OCI-LY7 (cell line): ENCODE measurements at regions not wholly inside any gene's neighbourhood (a gene's known extent, or its start where the extent isn't known, plus 50 kb on each side); places are given as distances from the start of the nearest gene placed in this dataset.
"Not testable (repeated sequence)": the region's sequence is repeated elsewhere in the genome, so short reads cannot be mapped to it uniquely, and the experiment has no call there.

ENCODE experiments used
- BruUV-seq: library from RNA; stranded (reverse); fragments of 400-500 nt; replicated peaks from 2 replicates; lab custom pipeline; 2021; lab: Mats Ljungman, UMichigan
- CTCF ChIA-PET: fragments of 300-600 bp; sonication (Branson Sonifier 250); formaldehyde crosslinking; loops from one replicate; lab custom pipeline; 2022; ENCODE audit warnings: antibody characterized with exemption; ENCODE audit not compliant: unreplicated experiment; lab: Charles Lee
- POLR2A ChIA-PET: fragments of 300-600 bp; sonication (Branson Sonifier 250); formaldehyde crosslinking; loops from one replicate; lab custom pipeline; 2022; ENCODE audit warnings: antibody characterized with exemption; lab: Charles Lee
- DNase-seq: peaks from one replicate; pipeline ENCODE4 v3.0.0-alpha.2; 2015; ENCODE audit warnings: low spot score
- H2AFZ ChIP-seq: fragments of 200-600 bp; sonication (generic), shearing (Covaris generic); 2 replicates; pipeline ENCODE4 v1.6.1; 2014; ENCODE audit warnings: mild to moderate bottlenecking, antibody characterized with exemption, low read length, moderate library complexity
- H3K27ac ChIP-seq: fragments of 200-600 bp; sonication (generic); 2 replicates; pipeline ENCODE4 v1.5.1; 2014; ENCODE audit warnings: mixed run types, low read depth, mild to moderate bottlenecking, moderate library complexity, low read length, inconsistent platforms; ENCODE audit not compliant: poor library complexity, severe bottlenecking
- H3K36me3 ChIP-seq: fragments of 200-600 bp; sonication (generic); 2 replicates; pipeline ENCODE4 v1.6.1; 2014; ENCODE audit warnings: mild to moderate bottlenecking, antibody characterized with exemption, low read length, moderate library complexity, mixed read lengths; ENCODE audit not compliant: insufficient read depth
- H3K4me1 ChIP-seq: fragments of 200-600 bp; sonication (generic); 2 replicates; pipeline ENCODE4 v1.5.1; 2014; ENCODE audit warnings: mild to moderate bottlenecking, low read length; ENCODE audit not compliant: insufficient read depth, poor library complexity, severe bottlenecking
- H3K4me2 ChIP-seq: fragments of 200-600 bp; sonication (generic); 2 replicates; pipeline ENCODE4 v1.6.1; 2014; ENCODE audit warnings: mild to moderate bottlenecking, low read length
- H3K4me3 ChIP-seq: fragments of 200-600 bp; sonication (generic); 2 replicates; pipeline ENCODE4 v1.5.1; 2014; ENCODE audit warnings: mild to moderate bottlenecking, low read depth, low read length; ENCODE audit not compliant: poor library complexity, severe bottlenecking
- H3K79me2 ChIP-seq: fragments of 200-600 bp; sonication (generic); 2 replicates; pipeline ENCODE4 v1.6.1; 2016; ENCODE audit warnings: low read depth, mild to moderate bottlenecking, low read length, moderate library complexity, mixed read lengths; ENCODE audit not compliant: insufficient read depth
- H3K9me2 ChIP-seq: fragments of 200-600 bp; sonication (generic); 2 replicates; pipeline ENCODE4 v1.6.1; 2016; ENCODE audit warnings: mild to moderate bottlenecking, low read length, mixed read lengths; ENCODE audit not compliant: insufficient read depth
- H3K9me3 ChIP-seq: fragments of 200-600 bp; sonication (generic); 2 replicates; pipeline ENCODE4 v1.6.1; 2014; ENCODE audit warnings: mild to moderate bottlenecking, mixed run types, low read length, mixed read lengths
- H4K20me1 ChIP-seq: fragments of 200-600 bp; sonication (generic); 2 replicates; pipeline ENCODE4 v1.6.1; 2014; ENCODE audit warnings: mild to moderate bottlenecking, antibody characterized with exemption, low read length, moderate library complexity, mixed read lengths; ENCODE audit not compliant: insufficient read depth
- EZH2phosphoT487 ChIP-seq: fragments of 200-600 bp; sonication (generic); IDR thresholded peaks from 2 replicates; pipeline ENCODE4 v1.6.1; 2018; ENCODE audit warnings: low read depth, borderline replicate concordance, mild to moderate bottlenecking, mixed run types, antibody characterized with exemption, low read length, moderate library complexity, mixed read lengths
- intact Hi-C: fragments of 100-400 bp; cut with micrococcal nuclease; formaldehyde crosslinking; loops from one replicate; pipeline ENCODE4 v1.10.0; 2022; ENCODE audit not compliant: unreplicated experiment
- TF ChIP-seq, protein P1 (sequence below): fragments of 200-600 bp; sonication (generic); conservative IDR thresholded peaks from 2 replicates; pipeline ENCODE4 v1.5.1; 2014; ENCODE audit warnings: mild to moderate bottlenecking, antibody characterized with exemption, low read length, moderate library complexity, mixed read lengths

DNA sequence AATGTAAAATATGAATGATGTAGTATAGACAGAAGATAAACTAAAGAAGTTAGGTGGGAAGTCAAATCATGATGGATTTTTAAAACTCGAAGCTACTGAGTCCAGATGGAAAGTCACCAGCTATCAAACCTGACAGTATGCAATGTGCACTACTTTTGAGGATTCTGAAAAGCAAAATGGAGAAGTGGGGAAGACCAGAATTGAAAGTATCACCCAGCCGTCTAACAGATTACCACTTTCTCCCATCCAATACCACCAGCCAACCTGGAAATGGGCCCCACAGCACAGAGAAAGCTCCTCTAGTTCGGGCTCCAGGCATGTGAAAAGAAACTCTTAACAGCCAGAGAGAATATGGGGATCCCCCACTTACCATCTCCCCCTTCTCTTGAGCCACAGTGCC lies 67.9 kb upstream of the SRRM3 start:
- Histone ChIP-seq H3K27ac (no peak overlapping the region), H2AFZ (no peak overlapping the region), H3K4me2 (no peak overlapping the region), H3K79me2 (no peaks in the 10 kb centered on the region), H3K4me1 (no peaks in the 10 kb centered on the region), H3K9me2 (no peaks in the 10 kb centered on the region), H3K36me3 (no peaks in the 10 kb centered on the region), H4K20me1 (no peaks in the 10 kb centered on the region), H3K4me3 (no peak overlapping the region), H3K9me3 (no peaks in the 10 kb centered on the region)
- DNase-seq, result no peak
- CTCF ChIA-PET, result no interaction called here
- POLR2A ChIA-PET, result interaction anchor here (1.3 kb wide), 1 partner anchor 11 kb away, joined by 3 read pairs; no protein-coding TSS in a partner anchor
- no TSS peak for BruUV-seq
- TF ChIP-seq, protein P1, sequence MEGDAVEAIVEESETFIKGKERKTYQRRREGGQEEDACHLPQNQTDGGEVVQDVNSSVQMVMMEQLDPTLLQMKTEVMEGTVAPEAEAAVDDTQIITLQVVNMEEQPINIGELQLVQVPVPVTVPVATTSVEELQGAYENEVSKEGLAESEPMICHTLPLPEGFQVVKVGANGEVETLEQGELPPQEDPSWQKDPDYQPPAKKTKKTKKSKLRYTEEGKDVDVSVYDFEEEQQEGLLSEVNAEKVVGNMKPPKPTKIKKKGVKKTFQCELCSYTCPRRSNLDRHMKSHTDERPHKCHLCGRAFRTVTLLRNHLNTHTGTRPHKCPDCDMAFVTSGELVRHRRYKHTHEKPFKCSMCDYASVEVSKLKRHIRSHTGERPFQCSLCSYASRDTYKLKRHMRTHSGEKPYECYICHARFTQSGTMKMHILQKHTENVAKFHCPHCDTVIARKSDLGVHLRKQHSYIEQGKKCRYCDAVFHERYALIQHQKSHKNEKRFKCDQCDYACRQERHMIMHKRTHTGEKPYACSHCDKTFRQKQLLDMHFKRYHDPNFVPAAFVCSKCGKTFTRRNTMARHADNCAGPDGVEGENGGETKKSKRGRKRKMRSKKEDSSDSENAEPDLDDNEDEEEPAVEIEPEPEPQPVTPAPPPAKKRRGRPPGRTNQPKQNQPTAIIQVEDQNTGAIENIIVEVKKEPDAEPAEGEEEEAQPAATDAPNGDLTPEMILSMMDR, result no peak
- no peak for TF ChIP-seq EZH2phosphoT487
- intact Hi-C loops, result no loop called here

GRCh38 chr7:76135263-76135662 lies 66.4 kb upstream of the SRRM3 start:
- BruUV-seq, H3K27ac ChIP-seq, H2AFZ ChIP-seq, CTCF ChIA-PET, H3K79me2 ChIP-seq, H3K9me2 ChIP-seq, intact Hi-C loops, H4K20me1 ChIP-seq, H3K9me3 ChIP-seq, DNase-seq, H3K4me1 ChIP-seq, H3K4me3 ChIP-seq, H3K4me2 ChIP-seq, H3K36me3 ChIP-seq: not testable (repeated sequence)
- POLR2A ChIA-PET, result interaction anchor here (0.6 to 0.7 kb wide), 2 partner anchors 51 to 66 kb away, joined by 3 to 10 read pairs; no protein-coding TSS in a partner anchor

DNA sequence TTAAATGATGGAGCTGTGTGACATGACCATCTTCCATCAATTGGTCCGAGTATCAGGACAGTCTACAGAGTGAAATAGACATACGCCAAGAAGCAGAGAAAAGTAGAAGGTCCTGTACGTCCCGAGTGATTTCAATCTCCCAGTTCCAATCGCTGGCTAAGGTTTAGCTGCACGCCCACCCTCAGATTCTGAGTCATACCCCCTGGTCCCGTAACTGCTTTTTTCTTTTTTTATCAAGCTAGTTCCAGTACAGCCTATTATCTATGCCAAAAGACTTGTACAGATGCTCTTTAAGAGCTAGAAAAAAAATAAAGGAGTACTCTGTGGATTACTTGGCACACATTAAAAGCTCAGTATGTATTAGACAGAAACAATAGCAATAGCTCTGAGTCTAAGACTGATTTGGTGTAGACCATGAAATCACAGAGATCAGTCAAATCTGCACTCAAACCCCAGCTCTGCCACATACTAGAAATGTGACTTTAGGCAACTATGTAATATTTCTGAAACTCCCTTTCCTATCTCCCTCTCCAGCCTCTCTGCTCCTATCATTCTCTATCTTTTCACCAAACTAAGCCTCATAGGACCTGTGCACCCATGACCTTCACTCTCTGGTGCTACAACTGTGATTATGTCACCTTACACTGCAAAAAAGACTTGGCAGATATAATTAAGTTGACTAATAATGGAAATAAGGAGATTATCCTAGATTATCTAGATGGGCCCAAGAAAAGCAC lies 63.0 kb upstream of the SRRM3 start:
- H2AFZ ChIP-seq, BruUV-seq, POLR2A ChIA-PET, H3K4me2 ChIP-seq, H3K79me2 ChIP-seq, DNase-seq, H3K4me1 ChIP-seq, H3K36me3 ChIP-seq, H3K9me3 ChIP-seq, CTCF ChIA-PET, H3K4me3 ChIP-seq, intact Hi-C loops, H4K20me1 ChIP-seq, H3K9me2 ChIP-seq, H3K27ac ChIP-seq: not testable (repeated sequence)
